ENCODE measurements at regions not wholly inside any gene's neighbourhood (a gene's known extent, or its start where the extent isn't known, plus 50 kb on each side); places are given as distances from the start of the nearest gene placed in this dataset.

DNA sequence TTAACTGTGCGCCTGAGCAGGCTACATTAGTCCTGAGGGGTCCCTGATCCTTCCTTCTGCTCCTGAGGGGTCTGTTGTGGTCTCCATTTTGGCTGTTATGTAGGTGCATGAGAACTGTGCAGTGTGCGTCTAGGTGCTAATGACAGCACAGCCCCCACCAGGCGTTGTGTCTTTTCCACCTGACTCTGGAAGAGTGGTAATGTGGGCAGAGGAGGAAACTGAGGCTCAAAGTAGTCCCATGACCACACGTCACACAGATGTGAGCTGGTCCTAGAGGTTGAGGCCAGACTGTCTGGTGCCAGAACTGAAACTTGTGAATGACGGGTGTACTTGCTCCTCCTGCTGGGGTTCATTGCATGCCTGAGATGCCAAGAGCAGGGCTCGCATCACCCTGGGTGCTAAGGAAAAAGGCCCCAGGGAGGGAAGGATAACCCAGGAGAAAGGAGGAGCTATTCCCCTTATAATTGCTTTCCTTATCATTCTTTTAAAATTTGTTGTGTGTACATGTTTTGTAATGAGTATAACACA, 111.8 kb downstream of the SLC25A47 start:
- Histone ChIP-seq H3K36me3 (no peaks in the 10 kb centered on the region), H3K9me3 (no peaks in the 10 kb centered on the region), H3K27ac (replicated peaks in 1 of 4) (no peak overlapping the region), H3K4me1 (peaks cover 0 to 17% (median 10%) of the 10 kb centered on the region in 4 donors), H3K27me3 (no peaks in the 10 kb centered on the region), H3K4me3 (no peak overlapping the region)
- DNase-seq (ENCODE audit: extremely low spot score): no peak
- TF ChIP-seq POLR2AphosphoS5 (IDR thresholded peaks at IDR 0.05) (no peak), POLR2A (IDR thresholded peaks at IDR 0.05; ENCODE audit: low read depth) (no peak), EP300 (IDR thresholded peaks at IDR 0.05) (no peak)
- TF ChIP-seq, protein P1, sequence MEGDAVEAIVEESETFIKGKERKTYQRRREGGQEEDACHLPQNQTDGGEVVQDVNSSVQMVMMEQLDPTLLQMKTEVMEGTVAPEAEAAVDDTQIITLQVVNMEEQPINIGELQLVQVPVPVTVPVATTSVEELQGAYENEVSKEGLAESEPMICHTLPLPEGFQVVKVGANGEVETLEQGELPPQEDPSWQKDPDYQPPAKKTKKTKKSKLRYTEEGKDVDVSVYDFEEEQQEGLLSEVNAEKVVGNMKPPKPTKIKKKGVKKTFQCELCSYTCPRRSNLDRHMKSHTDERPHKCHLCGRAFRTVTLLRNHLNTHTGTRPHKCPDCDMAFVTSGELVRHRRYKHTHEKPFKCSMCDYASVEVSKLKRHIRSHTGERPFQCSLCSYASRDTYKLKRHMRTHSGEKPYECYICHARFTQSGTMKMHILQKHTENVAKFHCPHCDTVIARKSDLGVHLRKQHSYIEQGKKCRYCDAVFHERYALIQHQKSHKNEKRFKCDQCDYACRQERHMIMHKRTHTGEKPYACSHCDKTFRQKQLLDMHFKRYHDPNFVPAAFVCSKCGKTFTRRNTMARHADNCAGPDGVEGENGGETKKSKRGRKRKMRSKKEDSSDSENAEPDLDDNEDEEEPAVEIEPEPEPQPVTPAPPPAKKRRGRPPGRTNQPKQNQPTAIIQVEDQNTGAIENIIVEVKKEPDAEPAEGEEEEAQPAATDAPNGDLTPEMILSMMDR (IDR thresholded peaks at IDR 0.05): no peak
- whole genome bisulfite sequencing: 95% methylated on average over 6 of the region's 6 CpGs
- intact Hi-C loops (cut with DNase I): no loop called here

DNA sequence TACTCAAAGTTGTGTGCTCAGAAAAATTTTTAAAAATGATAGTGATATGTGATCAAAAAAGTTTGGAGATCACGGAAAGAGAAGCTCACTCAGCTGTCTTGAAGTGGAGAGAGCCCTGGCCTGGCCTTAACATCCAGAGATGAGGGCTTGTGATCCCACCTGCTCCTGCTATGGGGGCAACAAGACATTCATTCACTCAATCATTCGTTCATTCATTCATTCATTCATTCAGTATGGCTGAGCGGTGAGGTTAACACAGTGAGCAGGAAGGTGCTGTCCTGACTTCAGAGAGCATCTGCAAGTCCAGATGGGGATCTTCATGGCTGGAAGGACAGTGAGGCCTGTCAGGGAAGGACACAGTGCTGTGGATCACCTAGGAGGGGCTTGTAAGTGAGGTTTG, 112.3 kb downstream of the SLC25A47 start:
- H3K9me3 ChIP-seq: no peaks in the 10 kb centered on the region
- no peak for DNase-seq (ENCODE audit: extremely low spot score)
- H3K4me3 ChIP-seq: no peak overlapping the region
- H3K36me3 ChIP-seq: no peaks in the 10 kb centered on the region
- peaks cover 3 to 22% (median 15%) of the 10 kb centered on the region in 4 donors for H3K4me1 ChIP-seq
- no peak for TF ChIP-seq POLR2AphosphoS5 (IDR thresholded peaks at IDR 0.05)
- WGBS: 81% methylated on average over 3 of the region's 3 CpGs
- H3K27ac ChIP-seq (replicated peaks in 1 of 4): no peak overlapping the region
- H3K27me3 ChIP-seq: no peaks in the 10 kb centered on the region
- intact Hi-C loops (cut with DNase I): no loop called here

DNA sequence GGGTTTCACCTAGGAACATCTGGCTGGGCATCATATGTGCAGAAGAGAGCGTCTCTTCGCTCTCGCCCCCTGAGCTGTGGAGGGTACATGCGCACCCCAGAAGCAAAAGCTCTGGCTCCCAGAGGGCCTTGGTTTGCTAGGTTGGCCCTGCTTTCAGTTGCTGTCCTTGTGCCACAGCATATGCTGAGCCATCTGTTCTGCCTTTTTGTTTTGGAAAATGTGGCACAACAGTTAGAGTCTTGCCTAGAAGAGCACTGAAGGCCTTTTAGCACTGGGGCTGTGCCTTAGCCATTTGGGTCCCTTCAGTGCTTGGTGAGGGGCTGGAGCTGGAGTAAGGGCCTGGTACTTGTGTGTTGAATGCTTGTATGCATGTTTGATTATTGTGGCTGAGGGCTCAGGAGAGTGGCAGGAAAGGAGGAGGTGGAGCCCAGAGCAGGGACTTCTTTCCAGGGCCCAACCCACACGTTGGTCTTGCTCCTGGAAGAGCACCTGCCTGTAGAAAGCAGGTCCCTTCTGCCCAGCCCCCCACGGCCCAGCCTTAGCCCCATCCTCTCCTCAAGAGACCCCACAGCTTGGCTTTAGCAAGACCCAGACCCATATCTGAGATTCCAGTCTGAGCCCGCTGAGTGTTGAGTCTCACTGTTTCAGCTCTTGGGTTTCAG, 113.7 kb downstream of the SLC25A47 start:
- TF ChIP-seq EP300 (IDR thresholded peaks at IDR 0.05): no peak
- TF ChIP-seq POLR2AphosphoS5 (IDR thresholded peaks at IDR 0.05): no peak
- TF ChIP-seq, protein P1 (IDR thresholded peaks at IDR 0.05): no peak
- no peak for TF ChIP-seq POLR2A (IDR thresholded peaks at IDR 0.05; ENCODE audit: low read depth)
- H3K27me3 ChIP-seq: no peaks in the 10 kb centered on the region
- H3K27ac ChIP-seq (replicated peaks in 1 of 4): no peak overlapping the region
- DNase-seq (ENCODE audit: extremely low spot score): no peak
- WGBS: 100% methylated on average over 5 of the region's 7 CpGs
- no peak overlapping the region for H3K4me3 ChIP-seq
- no peaks in the 10 kb centered on the region for H3K9me3 ChIP-seq
- peaks cover 13 to 34% (median 24%) of the 10 kb centered on the region in 4 donors for H3K4me1 ChIP-seq
- intact Hi-C loops (cut with DNase I): no loop called here
- no peaks in the 10 kb centered on the region for H3K36me3 ChIP-seq

DNA sequence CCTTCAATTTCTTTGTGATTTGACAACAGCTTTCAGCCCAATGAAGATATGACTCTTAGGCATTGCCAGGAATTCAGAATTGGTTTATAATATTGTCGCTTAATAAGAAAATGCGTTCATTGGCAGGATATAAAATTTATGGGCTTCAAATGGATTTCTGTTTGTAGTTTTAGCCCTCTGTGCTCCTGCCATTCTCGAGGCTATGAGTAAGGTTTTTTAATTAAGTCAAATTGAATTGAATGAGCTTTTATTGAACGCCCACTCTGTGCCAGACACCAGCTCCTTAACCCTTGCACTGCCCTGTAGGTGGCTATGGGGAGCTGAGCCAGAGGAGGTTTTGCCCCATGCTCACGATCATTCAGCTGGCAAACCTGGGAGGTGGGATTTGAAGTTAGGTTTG, 115.1 kb downstream of the SLC25A47 start:
- Histone ChIP-seq H3K4me1 (peaks cover 13 to 34% (median 28%) of the 10 kb centered on the region in 4 donors), H3K36me3 (no peaks in the 10 kb centered on the region), H3K9me3 (no peaks in the 10 kb centered on the region), H3K27me3 (no peaks in the 10 kb centered on the region), H3K27ac (replicated peaks in 1 of 4) (no peak overlapping the region), H3K4me3 (no peak overlapping the region)
- WGBS: 68% methylated on average over 5 of the region's 5 CpGs
- no peak for DNase-seq (ENCODE audit: extremely low spot score)
- intact Hi-C loops (cut with DNase I): no loop called here
- TF ChIP-seq, protein P1 (IDR thresholded peaks at IDR 0.05): no peak
- TF ChIP-seq EP300 (IDR thresholded peaks at IDR 0.05): no peak
- TF ChIP-seq POLR2A (IDR thresholded peaks at IDR 0.05; ENCODE audit: low read depth): no peak
- TF ChIP-seq POLR2AphosphoS5 (IDR thresholded peaks at IDR 0.05): no peak

DNA sequence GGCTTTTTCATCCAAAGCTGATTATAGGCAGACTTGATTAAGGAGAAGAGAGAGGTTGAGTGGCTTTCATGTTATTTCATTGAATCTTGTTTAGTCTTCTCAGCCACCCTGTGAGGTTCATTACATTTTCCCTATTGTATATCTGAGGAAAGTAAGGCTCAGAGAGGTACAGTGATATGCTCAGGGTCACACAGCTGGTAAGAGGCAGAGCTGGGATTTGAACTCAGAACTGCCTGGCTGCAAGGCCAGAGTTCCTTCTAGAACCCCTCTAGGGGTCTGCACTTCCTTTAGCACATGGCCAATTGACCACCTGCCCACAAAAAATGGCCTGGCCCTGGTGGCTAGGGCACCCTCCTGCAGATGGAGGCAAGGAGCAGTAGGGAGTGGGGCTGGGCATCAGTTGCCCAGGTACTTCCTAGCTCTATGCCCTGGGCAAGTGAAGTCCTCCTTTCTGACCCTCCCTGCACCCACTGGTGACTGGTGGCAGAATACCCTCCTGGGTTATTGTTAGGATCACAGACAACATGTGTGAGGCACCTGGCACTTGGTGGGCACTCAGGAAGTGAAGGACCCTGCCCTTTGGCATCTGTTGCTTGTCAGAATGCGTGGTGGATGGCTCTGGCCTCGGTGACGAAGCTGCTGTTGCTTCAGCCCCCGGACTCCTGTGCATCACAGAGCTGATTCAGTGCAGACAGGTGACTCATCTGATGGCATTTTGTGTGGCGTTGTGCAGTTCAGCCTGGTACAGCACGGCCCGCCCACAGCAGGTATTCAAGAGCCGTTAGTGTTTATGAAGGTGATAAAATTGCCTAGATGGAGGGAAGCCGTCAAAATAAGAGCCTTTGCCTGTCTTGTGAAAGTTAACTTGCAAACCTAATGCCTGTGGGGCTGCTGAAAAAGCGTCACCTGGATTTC, 115.8 kb downstream of the SLC25A47 start:
- Histone ChIP-seq H3K4me3 (no peak overlapping the region), H3K27ac (replicated peaks in 1 of 4) (no peak overlapping the region), H3K4me1 (peaks cover 13 to 34% (median 29%) of the 10 kb centered on the region in 4 donors), H3K9me3 (no peaks in the 10 kb centered on the region), H3K36me3 (no peaks in the 10 kb centered on the region), H3K27me3 (no peaks in the 10 kb centered on the region)
- TF ChIP-seq EP300 (IDR thresholded peaks at IDR 0.05): no peak
- no peak for TF ChIP-seq POLR2A (IDR thresholded peaks at IDR 0.05; ENCODE audit: low read depth)
- TF ChIP-seq POLR2AphosphoS5 (IDR thresholded peaks at IDR 0.05): no peak
- TF ChIP-seq, protein P1 (IDR thresholded peaks at IDR 0.05): no peak
- 83% methylated on average over 2 of the region's 10 CpGs for WGBS
- intact Hi-C loops (cut with DNase I): no loop called here
- DNase-seq (ENCODE audit: extremely low spot score): no peak
